KG1 (cell line): ENCODE measurements at regions not wholly inside any gene's neighbourhood (a gene's known extent, or its start where the extent isn't known, plus 50 kb on each side); places are given as distances from the start of the nearest gene placed in this dataset.

Source experiments
- DNase-seq: peaks from one replicate; lab custom pipeline; 2025; lab: John Stamatoyannopoulos, UW

- no peak for DNase-seq
These were observed 106.9 kb downstream of the TLE3 start for GRCh38 chr15:69990566-69991421.

- DNase-seq: no peak
These were observed 106.2 kb downstream of the TLE3 start for GRCh38 chr15:69991551-69991980.

- no peak for DNase-seq
These were observed 105.4 kb downstream of the TLE3 start for GRCh38 chr15:69992348-69992747.

- no peak for DNase-seq
These were observed 103.1 kb downstream of the TLE3 start for GRCh38 chr15:69994429-69995205.

GRCh38 chr15:69996321-69997160 is 101.2 kb downstream of the TLE3 start:
- DNase-seq: no peak

GRCh38 chr15:69997161-69997485 is 100.6 kb downstream of the TLE3 start:
- DNase-seq: no peak
